K562 (cell line): ENCODE measurements at regions not wholly inside any gene's neighbourhood (a gene's known extent, or its start where the extent isn't known, plus 50 kb on each side); places are given as distances from the start of the nearest gene placed in this dataset.
"Not testable (repeated sequence)": the region's sequence is repeated elsewhere in the genome, so short reads cannot be mapped to it uniquely, and the experiment has no call there.

Experiments used
- ATAC-seq: fragments of 200-7000 bp; cut with Tn5 transposase; 3 replicates; pipeline ENCODE4 v1.9.1; 2020; ENCODE audit warnings: moderate library complexity
- BruUV-seq: library from RNA; stranded (reverse); fragments of 400-500 nt; replicated peaks from 2 replicates; lab custom pipeline; 2021; lab: Mats Ljungman, UMichigan
- CTCF ChIA-PET: fragments of 300-600 bp; formaldehyde crosslinking; extraction: SDS; loops from one replicate; lab custom pipeline; 2021; ENCODE audit warnings: low intra/inter-chr PET ratio; lab: Yijun Ruan, JAX
- POLR2A ChIA-PET: fragments of 300-600, 350-650 bp; sonication (Branson Sonifier 250); formaldehyde crosslinking; extraction: SDS; loops from one replicate; lab custom pipeline; 2021; ENCODE audit warnings: antibody characterized with exemption, inconsistent platforms; lab: Yijun Ruan, JAX
- DNase-seq, 4 experiments: peaks; one replicate each; pipeline versions ENCODE4 v3.0.0 to v3.0.0-alpha.2; 2011 to 2018; ENCODE audit warnings: low spot score in 3 of 4, mixed read lengths in 3 of 4; ENCODE audit errors: extremely low read depth in 1 of 4
- FAIRE-seq: peaks from 2 replicates; lab custom pipeline; 2011; peaks lifted over from hg19 to GRCh38; lab: Jason Lieb, UNC
- H2AFZ ChIP-seq: 2 replicates; pipeline ENCODE4 v1.6.0; 2011; ENCODE audit warnings: low read depth, low read length, control low read depth, inconsistent platforms
- H3K27ac ChIP-seq: fragments of 200-600 bp; 3 replicates; pipeline ENCODE4 v1.8.0; 2011; ENCODE audit warnings: low read depth, mild to moderate bottlenecking, control low read depth, inconsistent platforms, low read length, moderate library complexity, mixed read lengths; ENCODE audit errors: extremely low read depth
- H3K27me3 ChIP-seq, 2 experiments: fragments of 300-600 bp in 1 of 2; 2 replicates in 1 of 2; 3 replicates in 1 of 2; pipeline versions ENCODE4 v1.6.0 to v1.8.0; 2011; ENCODE audit warnings: inconsistent platforms in 2 of 2, low read length in 2 of 2, mild to moderate bottlenecking in 1 of 2, mixed read lengths in 1 of 2, moderate library complexity in 1 of 2; ENCODE audit not compliant: control insufficient read depth in 2 of 2, insufficient read depth in 2 of 2
- H3K36me3 ChIP-seq: fragments of 300-600 bp; 3 replicates; pipeline ENCODE4 v1.8.0; 2011; ENCODE audit warnings: mild to moderate bottlenecking, low read length, inconsistent platforms; ENCODE audit not compliant: control insufficient read depth, insufficient read depth
- H3K4me1 ChIP-seq, 2 experiments: fragments of 200-600 bp in 1 of 2; replicated peaks in 1 of 2; 2 replicates in 1 of 2; 3 replicates in 1 of 2; pipeline versions ENCODE4 v1.5.1 to v1.8.0; 2011; ENCODE audit warnings: inconsistent platforms in 2 of 2, low read length in 2 of 2, mild to moderate bottlenecking in 1 of 2, mixed read lengths in 1 of 2, moderate library complexity in 1 of 2; ENCODE audit not compliant: control insufficient read depth in 2 of 2, insufficient read depth in 2 of 2
- H3K4me2 ChIP-seq: 2 replicates; pipeline ENCODE4 v1.6.1; 2011; ENCODE audit warnings: low read length, control low read depth, inconsistent platforms, mixed read lengths; ENCODE audit not compliant: insufficient read depth
- H3K4me3 ChIP-seq: fragments of 200-600 bp; sonication (generic), shearing (Covaris generic); 2 replicates; pipeline ENCODE4 v1.5.1; 2016; ENCODE audit warnings: control low read depth, inconsistent platforms
- H3K79me2 ChIP-seq: fragments of 200-600 bp; 3 replicates; pipeline ENCODE4 v1.8.0; 2011; ENCODE audit warnings: low read length, inconsistent platforms; ENCODE audit not compliant: control insufficient read depth, insufficient read depth
- H3K9ac ChIP-seq, 2 experiments: 2 replicates each; pipeline versions ENCODE4 v1.6.0 to v1.6.1; 2011; ENCODE audit warnings: low read depth in 2 of 2, low read length in 2 of 2, control low read depth in 1 of 2, inconsistent platforms in 1 of 2, mild to moderate bottlenecking in 1 of 2, mixed read lengths in 1 of 2; ENCODE audit not compliant: insufficient read depth in 1 of 2
- H3K9me1 ChIP-seq: one replicate; pipeline ENCODE4 v1.6.0; 2011; ENCODE audit warnings: inconsistent platforms, mild to moderate bottlenecking, low read length, moderate library complexity; ENCODE audit not compliant: control insufficient read depth, insufficient read depth
- H3K9me3 ChIP-seq: replicated peaks from 2 replicates; pipeline ENCODE4 v1.5.1; 2011; ENCODE audit warnings: low read depth, low read length, inconsistent platforms; ENCODE audit not compliant: control insufficient read depth, insufficient read depth
- H4K20me1 ChIP-seq: replicated peaks from 2 replicates; pipeline ENCODE4 v1.6.1; 2011; ENCODE audit warnings: low read length, inconsistent platforms, mixed read lengths; ENCODE audit not compliant: control insufficient read depth, insufficient read depth
- CXXC5 ChIP-seq: fragments of 250-450 bp; sonication (Bioruptor Pico); IDR thresholded peaks from 2 replicates; pipeline ENCODE4 v1.8.0; 2022; ENCODE audit warnings: inconsistent platforms, mild to moderate bottlenecking, moderate library complexity
- MEIS2 ChIP-seq: fragments of 450-650 bp; IDR thresholded peaks from 2 replicates; pipeline ENCODE4 v1.6.1; 2014; ENCODE audit warnings: mild to moderate bottlenecking; ENCODE audit not compliant: partially characterized antibody
- POLR2G ChIP-seq: fragments of 200-400 bp; formaldehyde crosslinking; IDR thresholded peaks from 2 replicates; pipeline ENCODE4 v1.6.1; 2017; ENCODE audit warnings: low read depth, mild to moderate bottlenecking, antibody characterized with exemption, low read length, moderate library complexity
- RBFOX2 ChIP-seq: fragments of 200-400 bp; formaldehyde crosslinking; IDR thresholded peaks from 2 replicates; pipeline ENCODE4 v1.6.1; 2017; ENCODE audit warnings: low read depth, mild to moderate bottlenecking, low read length, moderate library complexity
- TOE1 ChIP-seq, 2 experiments: fragments of 450-650 bp in 1 of 2; sonication (generic) in 1 of 2; formaldehyde crosslinking in 1 of 2; IDR thresholded peaks; 2 replicates each; pipeline versions ENCODE4 v1.7.1 to v1.8.0; 2016 to 2022; ENCODE audit warnings: borderline replicate concordance in 2 of 2, mild to moderate bottlenecking in 2 of 2, antibody characterized with exemption in 1 of 2, inconsistent platforms in 1 of 2, low read depth in 1 of 2, missing genetic modification reagents in 1 of 2, moderate library complexity in 1 of 2
- WGBS: fragments of 100-300 bp; shearing (Covaris generic); methylation state at CpG from one replicate; pipeline ENCODE4 v1.1.6; 2016; ENCODE audit warnings: low coverage, mixed read lengths; ENCODE audit not compliant: insufficient coverage; ENCODE audit errors: missing lambda C conversion rate; 5-methylcytosine and 5-hydroxymethylcytosine counted together
- in situ Hi-C: fragments of 300-500 bp; cut with MboI; formaldehyde crosslinking; loops from 4 replicates; pipeline ENCODE4 v1.15.0; 2018; ENCODE audit warnings: inconsistent platforms, mixed read lengths
- intact Hi-C: fragments of 100-400 bp; cut with micrococcal nuclease; formaldehyde crosslinking; loops from 2 replicates; pipeline ENCODE4 v1.14.2; 2022
- TF ChIP-seq, protein P1 (sequence below), 2 experiments: IDR thresholded peaks; 2 replicates each; pipeline ENCODE4 v1.6.1; 2011; ENCODE audit warnings: borderline replicate concordance in 1 of 2, control low read depth in 1 of 2, low read depth in 1 of 2, low read length in 1 of 2, mild to moderate bottlenecking in 1 of 2, mixed read lengths in 1 of 2, moderate library complexity in 1 of 2; ENCODE audit not compliant: insufficient read depth in 1 of 2, insufficient read length in 1 of 2, poor library complexity in 1 of 2, severe bottlenecking in 1 of 2; ENCODE audit errors: extremely low read depth in 1 of 2
- TF ChIP-seq, protein P2 (sequence below): fragments of 450-650 bp; IDR thresholded peaks from 2 replicates; pipeline ENCODE4 v1.6.1; 2018; ENCODE audit not compliant: partially characterized antibody

DNA sequence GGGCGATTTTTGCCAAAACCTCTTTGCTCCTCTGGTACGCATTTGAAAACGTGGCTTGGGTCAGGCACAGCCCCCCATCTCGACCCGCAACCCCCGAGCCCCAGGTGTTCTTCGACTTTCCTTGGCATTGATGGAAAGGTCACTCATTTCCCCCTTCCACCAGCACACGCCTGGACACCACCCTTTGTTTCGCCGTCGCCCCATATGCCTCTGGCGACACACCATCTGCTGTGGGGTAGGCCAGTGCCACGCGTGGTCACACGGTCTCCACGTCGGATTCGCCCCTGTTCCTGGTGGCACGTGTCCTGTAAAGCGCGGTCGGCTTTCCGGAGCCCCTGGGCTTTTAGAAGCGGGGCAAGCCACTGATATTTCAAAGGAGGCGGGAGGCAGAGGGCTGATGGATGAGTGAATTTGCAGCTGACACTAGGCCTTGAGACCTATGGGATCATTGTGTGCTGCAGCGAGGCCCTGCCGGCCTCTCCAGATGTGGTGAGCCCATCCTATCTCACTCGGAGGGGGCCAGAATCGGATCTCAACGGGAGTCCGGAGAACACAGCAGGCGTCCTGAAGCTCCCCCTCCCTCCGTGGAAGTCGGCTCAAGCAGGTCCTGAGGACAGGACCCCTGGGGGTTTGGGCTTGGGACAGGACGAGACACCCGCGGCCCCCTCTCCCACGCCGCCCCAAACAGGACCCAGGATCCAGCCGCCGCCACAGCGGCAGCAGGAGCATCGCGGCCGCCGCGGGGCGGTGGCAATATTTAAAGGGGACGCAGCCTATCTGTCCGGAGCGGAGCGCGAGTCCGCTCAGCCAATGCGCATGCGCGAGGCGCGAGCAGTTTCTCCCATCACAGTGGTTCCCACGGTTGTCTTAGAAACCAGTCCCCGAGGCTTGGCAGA is 100.0 kb upstream of the FOXD4L5 start:
- peak overlapping the region in 1 of 2 experiments; percentile 70; a peak in 2 of 4 replicates for H3K9ac ChIP-seq
- intact Hi-C loops; H3K36me3 ChIP-seq; H3K9me3 ChIP-seq; in situ Hi-C loops; H4K20me1 ChIP-seq; H3K27me3 ChIP-seq; ATAC-seq; CTCF ChIA-PET; H3K27ac ChIP-seq; POLR2A ChIA-PET; FAIRE-seq; H3K9me1 ChIP-seq; BruUV-seq; TF ChIP-seq TOE1 (CRISPR knock-in tag; IDR thresholded peaks at IDR 0.05; ENCODE audit: borderline replicate concordance, low read depth): not testable (repeated sequence)
- H3K79me2 ChIP-seq = peaks cover 31% of the 10 kb centered on the region
- peak overlapping the region; percentile 76 for H3K4me2 ChIP-seq
- H3K4me1 ChIP-seq = peaks cover 0 to 17% of the 10 kb centered on the region in 2 experiments; a peak in 2 of 5 replicates
- peak overlapping the region; percentile 53 for H3K4me3 ChIP-seq
- DNase-seq = peak; percentile 43 to 86 (median 48)
- H2AFZ ChIP-seq = peak overlapping the region; percentile 80
- 40% methylated on average over 25 of the region's 61 CpGs for WGBS
- peak; percentile 62 for TF ChIP-seq MEIS2
- TF ChIP-seq POLR2G = peak; percentile 66
- peak; percentile 32 for TF ChIP-seq CXXC5 (CRISPR knock-in tag)
- peak; percentile 40; the same call in 1 of the 2 replicates for TF ChIP-seq TOE1 (IDR thresholded peaks at IDR 0.05; ENCODE audit: borderline replicate concordance)
- peak; percentile 68 for TF ChIP-seq RBFOX2
- TF ChIP-seq, protein P1, sequence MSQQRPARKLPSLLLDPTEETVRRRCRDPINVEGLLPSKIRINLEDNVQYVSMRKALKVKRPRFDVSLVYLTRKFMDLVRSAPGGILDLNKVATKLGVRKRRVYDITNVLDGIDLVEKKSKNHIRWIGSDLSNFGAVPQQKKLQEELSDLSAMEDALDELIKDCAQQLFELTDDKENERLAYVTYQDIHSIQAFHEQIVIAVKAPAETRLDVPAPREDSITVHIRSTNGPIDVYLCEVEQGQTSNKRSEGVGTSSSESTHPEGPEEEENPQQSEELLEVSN (IDR thresholded peaks at IDR 0.05; ENCODE audit: borderline replicate concordance in 1 of 2, extremely low read depth in 1 of 2, insufficient read depth in 1 of 2, insufficient read length in 1 of 2, low read depth in 1 of 2, low read length in 1 of 2, poor library complexity in 1 of 2, severe bottlenecking in 1 of 2) = peak in 1 of 2 experiments; percentile 7
- TF ChIP-seq, protein P2, sequence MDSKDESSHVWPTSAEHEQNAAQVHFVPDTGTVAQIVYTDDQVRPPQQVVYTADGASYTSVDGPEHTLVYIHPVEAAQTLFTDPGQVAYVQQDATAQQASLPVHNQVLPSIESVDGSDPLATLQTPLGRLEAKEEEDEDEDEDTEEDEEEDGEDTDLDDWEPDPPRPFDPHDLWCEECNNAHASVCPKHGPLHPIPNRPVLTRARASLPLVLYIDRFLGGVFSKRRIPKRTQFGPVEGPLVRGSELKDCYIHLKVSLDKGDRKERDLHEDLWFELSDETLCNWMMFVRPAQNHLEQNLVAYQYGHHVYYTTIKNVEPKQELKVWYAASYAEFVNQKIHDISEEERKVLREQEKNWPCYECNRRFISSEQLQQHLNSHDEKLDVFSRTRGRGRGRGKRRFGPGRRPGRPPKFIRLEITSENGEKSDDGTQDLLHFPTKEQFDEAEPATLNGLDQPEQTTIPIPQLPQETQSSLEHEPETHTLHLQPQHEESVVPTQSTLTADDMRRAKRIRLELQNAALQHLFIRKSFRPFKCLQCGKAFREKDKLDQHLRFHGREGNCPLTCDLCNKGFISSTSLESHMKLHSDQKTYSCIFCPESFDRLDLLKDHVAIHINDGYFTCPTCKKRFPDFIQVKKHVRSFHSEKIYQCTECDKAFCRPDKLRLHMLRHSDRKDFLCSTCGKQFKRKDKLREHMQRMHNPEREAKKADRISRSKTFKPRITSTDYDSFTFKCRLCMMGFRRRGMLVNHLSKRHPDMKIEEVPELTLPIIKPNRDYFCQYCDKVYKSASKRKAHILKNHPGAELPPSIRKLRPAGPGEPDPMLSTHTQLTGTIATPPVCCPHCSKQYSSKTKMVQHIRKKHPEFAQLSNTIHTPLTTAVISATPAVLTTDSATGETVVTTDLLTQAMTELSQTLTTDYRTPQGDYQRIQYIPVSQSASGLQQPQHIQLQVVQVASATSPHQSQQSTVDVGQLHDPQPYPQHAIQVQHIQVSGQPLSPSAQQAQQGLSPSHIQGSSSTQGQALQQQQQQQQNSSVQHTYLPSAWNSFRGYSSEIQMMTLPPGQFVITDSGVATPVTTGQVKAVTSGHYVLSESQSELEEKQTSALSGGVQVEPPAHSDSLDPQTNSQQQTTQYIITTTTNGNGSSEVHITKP = peak; percentile 21
